Brain pericyte (primary cell): ENCODE measurements at regions not wholly inside any gene's neighbourhood (a gene's known extent, or its start where the extent isn't known, plus 50 kb on each side); places are given as distances from the start of the nearest gene placed in this dataset.

Source experiments
- DNase-seq: peaks from one replicate; pipeline ENCODE4 v3.0.0-alpha.2; 2012; ENCODE audit warnings: low read depth, low spot score

GRCh38 chr11:29782447-29782846 lies 234.4 kb downstream of the KCNA4 start:
- DNase-seq = no peak

DNA sequence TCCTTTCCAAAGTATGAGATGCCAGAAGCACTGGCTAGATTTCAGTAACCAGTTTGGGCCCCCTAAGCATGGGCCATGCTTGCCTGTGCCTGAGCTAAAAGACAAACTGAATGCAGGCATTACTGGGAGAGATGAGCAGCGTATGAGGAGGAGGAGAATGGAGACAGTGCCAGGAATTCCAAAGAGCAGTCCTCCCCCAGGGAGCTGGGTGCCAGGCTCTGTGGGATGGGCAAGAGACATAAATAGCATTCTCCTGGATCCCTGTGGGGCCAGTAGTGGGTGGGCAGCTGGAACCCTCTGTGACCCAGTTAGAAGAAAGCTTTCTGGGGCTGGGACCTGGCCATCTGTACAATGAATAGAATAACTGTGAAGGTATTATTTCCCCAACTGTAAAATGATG lies 235.6 kb downstream of the KCNA4 start:
- DNase-seq = no peak

DNA sequence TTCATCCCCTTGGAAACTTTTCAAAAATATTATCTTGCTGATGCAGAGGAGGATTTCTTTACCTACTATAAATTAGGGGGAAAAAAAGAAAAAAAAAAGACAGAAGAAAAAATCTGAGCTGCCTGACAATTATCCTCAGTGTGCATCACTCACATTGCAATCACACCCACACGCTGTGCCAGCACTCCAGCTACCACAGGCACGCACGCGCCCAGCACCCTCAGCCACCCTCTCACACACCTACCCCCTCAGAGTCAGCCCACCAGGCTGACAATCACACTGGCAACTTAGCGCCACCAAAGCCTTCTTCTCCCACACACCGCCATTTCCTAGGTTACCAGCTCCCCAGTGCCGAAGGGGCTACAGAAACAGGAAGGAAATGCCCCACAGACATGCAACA lies 236.1 kb downstream of the KCNA4 start:
- DNase-seq = no peak

DNA sequence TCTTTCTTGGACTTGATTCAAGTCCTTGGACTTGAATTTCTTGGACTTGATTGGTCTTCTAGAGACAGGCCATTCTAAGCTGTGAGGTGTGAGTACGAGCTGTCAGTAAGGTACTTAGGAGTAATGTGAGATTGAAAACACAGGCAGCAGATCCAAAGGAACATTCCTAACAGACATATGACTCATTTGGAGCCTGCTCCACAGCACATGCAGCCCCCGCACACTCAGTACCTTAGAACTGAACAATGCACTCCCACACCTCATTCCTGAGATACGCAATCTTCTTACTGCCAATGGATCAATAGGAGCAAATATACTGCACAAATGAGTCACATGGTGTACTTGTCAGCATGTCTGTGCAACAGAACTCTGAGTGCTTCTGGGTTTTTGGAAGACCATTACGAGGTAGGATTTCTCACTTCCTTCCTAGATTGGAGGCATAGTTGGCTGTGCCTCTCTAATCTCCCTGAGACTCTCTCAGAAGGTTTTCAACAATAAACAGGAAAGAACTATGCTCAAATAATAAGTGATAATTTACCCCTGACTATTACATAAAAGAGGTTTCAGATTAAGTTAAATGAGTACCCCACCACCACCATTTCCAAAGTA lies 243.1 kb downstream of the KCNA4 start:
- DNase-seq = no peak

GRCh38 chr11:29756871-29757270 lies 260.0 kb downstream of the KCNA4 start:
- DNase-seq = no peak

GRCh38 chr11:29755474-29755873 lies 261.4 kb downstream of the KCNA4 start:
- DNase-seq = no peak

DNA sequence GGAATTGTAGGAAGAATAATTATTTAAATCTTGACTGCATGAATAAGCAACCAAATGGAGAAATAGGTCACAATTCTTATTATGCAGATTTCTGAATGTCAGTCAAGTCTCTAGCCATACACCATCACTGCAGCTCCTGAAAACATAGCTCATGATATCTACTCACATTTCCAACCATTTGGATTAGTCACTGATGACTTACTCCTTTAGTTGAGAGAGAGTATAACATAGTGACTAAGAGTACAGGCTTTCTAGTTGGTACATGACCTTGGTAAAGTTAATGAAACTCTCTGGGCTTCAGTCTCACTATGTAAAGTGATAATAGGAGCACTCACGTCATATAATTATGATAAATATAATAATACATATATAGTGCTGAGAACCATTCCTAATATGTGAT lies 265.2 kb downstream of the KCNA4 start:
- DNase-seq = no peak

- DNase-seq = no peak
Observed at GRCh38 chr11:29750392-29750791, 266.4 kb downstream of the KCNA4 start.

DNA sequence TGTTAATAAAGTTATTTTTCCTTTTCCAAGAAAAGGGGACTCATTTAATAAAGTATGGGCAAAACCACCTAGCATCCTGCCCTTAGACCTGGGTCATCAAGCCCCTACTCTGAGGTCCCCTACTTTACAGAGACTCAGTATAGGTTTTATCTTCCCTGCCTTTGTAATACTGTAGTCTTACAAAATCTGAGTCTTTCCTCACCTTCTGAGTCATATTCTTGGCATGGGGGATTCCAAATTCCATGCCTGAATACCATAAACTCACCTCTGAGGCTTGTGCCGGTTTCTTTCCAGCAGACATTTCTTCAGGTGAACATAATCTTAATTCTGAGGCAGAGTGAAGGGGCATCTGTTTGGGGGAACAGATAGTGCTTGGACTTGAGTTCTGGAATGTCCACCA lies 282.5 kb downstream of the KCNA4 start:
- DNase-seq = no peak

- no peak for DNase-seq
Observed at GRCh38 chr11:29713831-29714320, 303.0 kb downstream of the KCNA4 start.

DNA sequence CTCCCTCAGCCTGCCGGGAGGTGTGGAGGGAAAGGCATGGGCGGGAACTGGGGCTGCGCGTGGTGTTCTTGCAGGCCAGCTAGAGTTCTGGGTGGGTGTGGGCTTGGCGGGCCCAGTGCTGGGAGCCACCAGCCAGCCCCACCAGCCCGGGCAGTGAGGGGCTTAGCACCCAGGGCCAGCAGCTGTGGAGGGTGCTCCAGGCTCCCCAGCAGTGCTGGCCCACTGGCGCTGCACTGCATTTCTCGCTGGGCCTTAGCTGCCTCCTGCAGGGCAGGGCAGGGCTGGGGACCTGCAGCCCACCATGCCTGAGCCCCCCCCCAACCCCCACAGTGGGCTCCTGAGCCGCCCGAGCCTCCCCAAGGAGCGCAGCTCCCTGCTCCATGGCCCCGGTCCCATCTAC lies 304.2 kb downstream of the KCNA4 start:
- DNase-seq = no peak

GRCh38 chr11:29707924-29708323 lies 308.9 kb downstream of the KCNA4 start:
- no peak for DNase-seq

DNA sequence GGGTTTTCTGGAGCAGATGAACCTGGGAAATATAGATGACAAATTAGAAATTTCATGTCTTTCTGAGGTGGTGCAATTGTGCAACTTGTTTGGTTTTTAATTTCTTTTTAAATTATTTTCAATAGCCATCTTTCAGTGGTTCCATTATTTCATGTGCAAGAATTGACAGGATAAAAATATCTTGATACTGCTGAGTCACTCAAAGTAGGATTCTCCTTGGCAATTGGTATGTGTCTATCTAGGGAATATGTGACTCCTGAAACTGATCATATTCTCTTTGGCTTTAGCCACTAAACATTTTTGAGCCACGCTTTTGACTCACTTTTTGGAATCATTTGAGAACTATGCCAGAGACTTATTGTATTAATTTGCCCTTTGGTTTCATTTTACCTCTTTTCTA lies 331.5 kb downstream of the KCNA4 start:
- DNase-seq = no peak

- no peak for DNase-seq
Observed at GRCh38 chr11:29682856-29683255, 334.0 kb downstream of the KCNA4 start.

GRCh38 chr11:29679996-29680395 lies 336.8 kb downstream of the KCNA4 start:
- no peak for DNase-seq

GRCh38 chr11:29676993-29677392 lies 339.8 kb downstream of the KCNA4 start:
- DNase-seq = no peak

GRCh38 chr11:29669310-29669709 lies 347.5 kb downstream of the KCNA4 start:
- DNase-seq = no peak

GRCh38 chr11:29657709-29658108 lies 359.1 kb downstream of the KCNA4 start:
- no peak for DNase-seq

- DNase-seq = no peak
Observed at GRCh38 chr11:29656597-29656996, 360.2 kb downstream of the KCNA4 start.

- DNase-seq = no peak
Observed at GRCh38 chr11:29645373-29645772, 371.5 kb downstream of the KCNA4 start.

DNA sequence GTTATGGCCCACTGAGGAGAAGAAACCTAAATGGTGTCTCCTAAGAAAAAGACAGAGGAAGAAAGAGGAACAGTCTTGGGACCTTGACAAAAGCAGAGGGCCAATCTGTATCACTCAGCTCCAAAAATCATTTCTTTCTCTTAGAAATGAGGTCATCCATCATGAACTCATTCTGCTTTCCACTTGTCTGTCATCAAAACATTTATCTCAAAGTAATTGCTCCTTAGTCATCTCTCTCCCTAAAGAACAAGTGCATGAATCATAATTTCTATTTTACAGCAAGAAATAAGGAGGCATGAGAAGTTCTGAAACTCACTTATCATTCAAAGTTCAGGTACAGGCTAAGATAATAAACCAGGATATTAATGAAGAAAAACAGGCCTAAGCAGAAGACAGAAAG lies 375.6 kb downstream of the KCNA4 start:
- no peak for DNase-seq

DNA sequence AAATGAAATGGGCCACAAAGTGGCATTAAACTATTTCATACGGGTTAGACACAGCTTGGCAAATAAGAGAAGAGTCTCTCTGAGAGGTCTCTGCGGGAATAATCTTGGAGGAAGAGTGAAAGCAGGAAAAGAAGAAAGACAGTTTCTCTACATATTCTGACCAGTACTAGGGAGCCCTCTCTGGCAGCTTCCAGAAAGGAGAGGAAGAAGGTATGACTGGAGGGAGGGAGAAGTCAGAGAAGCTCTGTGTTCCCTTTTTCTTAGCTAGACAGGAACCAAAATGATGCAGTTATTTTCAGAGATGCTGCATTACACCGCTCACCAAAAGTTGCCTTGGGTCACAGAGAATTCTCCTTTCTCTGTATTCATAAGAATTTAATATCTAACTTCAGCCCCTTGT lies 382.1 kb downstream of the KCNA4 start:
- DNase-seq = no peak

- DNase-seq = no peak
Observed at GRCh38 chr11:29634244-29634643, 382.6 kb downstream of the KCNA4 start.

- no peak for DNase-seq
Observed at GRCh38 chr11:29629286-29629685, 387.5 kb downstream of the KCNA4 start.
